ENCODE measurements at regions not wholly inside any gene's neighbourhood (a gene's known extent, or its start where the extent isn't known, plus 50 kb on each side); places are given as distances from the start of the nearest gene placed in this dataset.
A peak's percentile ranks its signal among the peaks of the same experiment; 100 is the strongest.

GRCh38 chr4:71867598-71867997 is 83.7 kb upstream of the GC start:
- H3K27ac ChIP-seq (ENCODE audit: low read length): no peak overlapping the region
- no peaks in the 10 kb centered on the region for H4K20me1 ChIP-seq (ENCODE audit: insufficient read depth, low read length)
- H2AFZ ChIP-seq (ENCODE audit: low read length): no peak overlapping the region
- no peaks in the 10 kb centered on the region for H3K4me1 ChIP-seq (ENCODE audit: low read length)
- no peak overlapping the region for H3K9ac ChIP-seq (ENCODE audit: low read length)
- peak; percentile 17 for DNase-seq
- H3K9me3 ChIP-seq (replicated peaks; ENCODE audit: insufficient read depth, low read length): no peaks in the 10 kb centered on the region
- no peak overlapping the region for H3K4me3 ChIP-seq (ENCODE audit: low read length)
- H3K27me3 ChIP-seq (replicated peaks; ENCODE audit: insufficient read depth, low read length): no peaks in the 10 kb centered on the region
- H3K36me3 ChIP-seq (replicated peaks; ENCODE audit: insufficient read depth, low read length): no peaks in the 10 kb centered on the region
- no peak overlapping the region for H3K4me2 ChIP-seq (ENCODE audit: low read depth, low read length)
- TF ChIP-seq, protein P1, sequence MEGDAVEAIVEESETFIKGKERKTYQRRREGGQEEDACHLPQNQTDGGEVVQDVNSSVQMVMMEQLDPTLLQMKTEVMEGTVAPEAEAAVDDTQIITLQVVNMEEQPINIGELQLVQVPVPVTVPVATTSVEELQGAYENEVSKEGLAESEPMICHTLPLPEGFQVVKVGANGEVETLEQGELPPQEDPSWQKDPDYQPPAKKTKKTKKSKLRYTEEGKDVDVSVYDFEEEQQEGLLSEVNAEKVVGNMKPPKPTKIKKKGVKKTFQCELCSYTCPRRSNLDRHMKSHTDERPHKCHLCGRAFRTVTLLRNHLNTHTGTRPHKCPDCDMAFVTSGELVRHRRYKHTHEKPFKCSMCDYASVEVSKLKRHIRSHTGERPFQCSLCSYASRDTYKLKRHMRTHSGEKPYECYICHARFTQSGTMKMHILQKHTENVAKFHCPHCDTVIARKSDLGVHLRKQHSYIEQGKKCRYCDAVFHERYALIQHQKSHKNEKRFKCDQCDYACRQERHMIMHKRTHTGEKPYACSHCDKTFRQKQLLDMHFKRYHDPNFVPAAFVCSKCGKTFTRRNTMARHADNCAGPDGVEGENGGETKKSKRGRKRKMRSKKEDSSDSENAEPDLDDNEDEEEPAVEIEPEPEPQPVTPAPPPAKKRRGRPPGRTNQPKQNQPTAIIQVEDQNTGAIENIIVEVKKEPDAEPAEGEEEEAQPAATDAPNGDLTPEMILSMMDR (IDR thresholded peaks at IDR 0.05; ENCODE audit: low read length): no peak
- TF ChIP-seq EZH2phosphoT487 (IDR thresholded peaks at IDR 0.05; ENCODE audit: low read length) (no peak), EZH2 (optimal IDR thresholded peaks at IDR 0.05; ENCODE audit: low read depth, low read length) (no peak)
- H3K79me2 ChIP-seq (ENCODE audit: low read length): no peaks in the 10 kb centered on the region
- H3F3A ChIP-seq (ENCODE audit: insufficient read depth, low read length): no peaks in the 10 kb centered on the region
- H3K9me2 ChIP-seq (replicated peaks; ENCODE audit: insufficient read depth, low read length): no peaks in the 10 kb centered on the region

DNA sequence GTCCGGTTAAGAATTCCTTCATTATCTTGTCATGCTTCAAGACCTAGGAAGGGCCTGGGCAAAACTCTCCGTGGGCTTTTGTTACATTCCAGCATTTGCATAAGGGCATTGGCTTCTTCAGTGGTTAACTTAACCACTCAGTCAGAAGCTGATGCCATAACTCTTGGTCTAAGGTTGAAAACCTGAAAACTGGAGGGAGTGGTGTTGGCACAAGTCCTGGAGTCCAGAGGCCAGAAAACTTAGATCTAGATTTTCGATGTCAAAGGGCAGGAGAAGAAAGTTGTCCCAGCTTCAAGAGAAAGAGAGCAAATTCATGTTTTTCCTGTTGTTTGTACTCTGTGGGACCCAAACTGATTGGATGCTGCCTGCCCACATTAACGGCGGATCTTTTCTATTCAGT is 86.6 kb upstream of the GC start:
- Histone ChIP-seq H3K27ac (ENCODE audit: low read length) (no peak overlapping the region), H3K79me2 (ENCODE audit: low read length) (no peaks in the 10 kb centered on the region), H3F3A (ENCODE audit: insufficient read depth, low read length) (no peaks in the 10 kb centered on the region), H3K27me3 (replicated peaks; ENCODE audit: insufficient read depth, low read length) (no peaks in the 10 kb centered on the region), H3K4me2 (ENCODE audit: low read depth, low read length) (no peak overlapping the region), H3K4me3 (ENCODE audit: low read length) (no peak overlapping the region), H3K9me3 (replicated peaks; ENCODE audit: insufficient read depth, low read length) (no peaks in the 10 kb centered on the region), H3K36me3 (replicated peaks; ENCODE audit: insufficient read depth, low read length) (no peaks in the 10 kb centered on the region), H2AFZ (ENCODE audit: low read length) (no peak overlapping the region), H3K9ac (ENCODE audit: low read length) (no peak overlapping the region), H3K9me2 (replicated peaks; ENCODE audit: insufficient read depth, low read length) (no peaks in the 10 kb centered on the region), H4K20me1 (ENCODE audit: insufficient read depth, low read length) (no peaks in the 10 kb centered on the region), H3K4me1 (ENCODE audit: low read length) (no peaks in the 10 kb centered on the region)
- TF ChIP-seq EZH2 (optimal IDR thresholded peaks at IDR 0.05; ENCODE audit: low read depth, low read length) (no peak), EZH2phosphoT487 (IDR thresholded peaks at IDR 0.05; ENCODE audit: low read length) (no peak)
- TF ChIP-seq, protein P1 (IDR thresholded peaks at IDR 0.05; ENCODE audit: low read length): no peak
- DNase-seq: no peak

- Histone ChIP-seq H3K36me3 (replicated peaks; ENCODE audit: insufficient read depth, low read length) (no peaks in the 10 kb centered on the region), H3K27me3 (replicated peaks; ENCODE audit: insufficient read depth, low read length) (no peaks in the 10 kb centered on the region), H3K9ac (ENCODE audit: low read length) (no peak overlapping the region), H3K4me2 (ENCODE audit: low read depth, low read length) (no peak overlapping the region), H3K27ac (ENCODE audit: low read length) (no peak overlapping the region), H3K4me3 (ENCODE audit: low read length) (no peak overlapping the region), H4K20me1 (ENCODE audit: insufficient read depth, low read length) (no peaks in the 10 kb centered on the region), H2AFZ (ENCODE audit: low read length) (no peak overlapping the region), H3F3A (ENCODE audit: insufficient read depth, low read length) (no peaks in the 10 kb centered on the region), H3K4me1 (ENCODE audit: low read length) (no peaks in the 10 kb centered on the region), H3K79me2 (ENCODE audit: low read length) (no peaks in the 10 kb centered on the region), H3K9me3 (replicated peaks; ENCODE audit: insufficient read depth, low read length) (no peaks in the 10 kb centered on the region), H3K9me2 (replicated peaks; ENCODE audit: insufficient read depth, low read length) (no peaks in the 10 kb centered on the region)
- no peak for TF ChIP-seq EZH2phosphoT487 (IDR thresholded peaks at IDR 0.05; ENCODE audit: low read length)
- DNase-seq: no peak
Observed at GRCh38 chr4:71872221-71872620, 88.3 kb upstream of the GC start.

DNA sequence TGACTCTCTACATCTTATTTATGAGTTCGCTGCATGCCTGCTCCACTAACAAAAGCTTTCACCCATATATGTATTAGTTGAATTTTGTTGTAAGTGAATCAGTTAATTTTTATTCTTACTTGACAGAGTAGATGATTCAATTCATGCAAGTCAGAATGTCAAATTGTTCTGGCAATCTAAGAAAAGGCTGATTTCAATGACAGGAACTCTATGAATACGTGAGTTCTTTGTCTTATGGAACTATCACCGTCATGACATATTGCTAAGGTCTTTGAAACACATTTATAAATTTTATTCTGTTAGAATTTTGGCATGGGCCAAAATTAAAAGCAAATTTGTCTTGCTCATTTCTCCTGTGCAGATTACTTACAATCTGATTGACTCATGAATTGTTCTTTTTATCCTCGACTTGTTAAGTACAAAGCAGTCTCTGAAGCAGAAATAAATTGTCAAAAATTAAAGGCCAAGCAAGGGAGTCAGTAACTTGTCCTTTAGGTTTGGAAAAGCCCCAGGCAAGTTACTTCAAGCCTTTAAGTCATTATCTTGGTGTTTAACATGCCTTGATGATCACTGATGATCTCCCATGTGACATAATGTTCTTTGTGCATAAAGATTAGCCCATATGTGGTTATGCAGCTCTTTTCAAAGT is 89.0 kb upstream of the GC start:
- H3K79me2 ChIP-seq (ENCODE audit: low read length): no peaks in the 10 kb centered on the region
- no peaks in the 10 kb centered on the region for H3K27me3 ChIP-seq (replicated peaks; ENCODE audit: insufficient read depth, low read length)
- H3K9ac ChIP-seq (ENCODE audit: low read length): no peak overlapping the region
- no peak overlapping the region for H2AFZ ChIP-seq (ENCODE audit: low read length)
- no peaks in the 10 kb centered on the region for H3K9me2 ChIP-seq (replicated peaks; ENCODE audit: insufficient read depth, low read length)
- no peaks in the 10 kb centered on the region for H3F3A ChIP-seq (ENCODE audit: insufficient read depth, low read length)
- no peaks in the 10 kb centered on the region for H3K36me3 ChIP-seq (replicated peaks; ENCODE audit: insufficient read depth, low read length)
- DNase-seq: no peak
- no peaks in the 10 kb centered on the region for H4K20me1 ChIP-seq (ENCODE audit: insufficient read depth, low read length)
- no peak overlapping the region for H3K4me2 ChIP-seq (ENCODE audit: low read depth, low read length)
- no peak for TF ChIP-seq EZH2phosphoT487 (IDR thresholded peaks at IDR 0.05; ENCODE audit: low read length)
- TF ChIP-seq, protein P1 (IDR thresholded peaks at IDR 0.05; ENCODE audit: low read length): no peak
- TF ChIP-seq EZH2 (optimal IDR thresholded peaks at IDR 0.05; ENCODE audit: low read depth, low read length): no peak
- H3K4me1 ChIP-seq (ENCODE audit: low read length): no peaks in the 10 kb centered on the region
- H3K27ac ChIP-seq (ENCODE audit: low read length): no peak overlapping the region
- H3K9me3 ChIP-seq (replicated peaks; ENCODE audit: insufficient read depth, low read length): no peaks in the 10 kb centered on the region
- H3K4me3 ChIP-seq (ENCODE audit: low read length): no peak overlapping the region
